T-cell (primary cell): ENCODE measurements at regions not wholly inside any gene's neighbourhood (a gene's known extent, or its start where the extent isn't known, plus 50 kb on each side); places are given as distances from the start of the nearest gene placed in this dataset.

Experiments used
- ATAC-seq, 4 experiments: fragments of 200-7000 bp in 3 of 4; fragments of 150-1000 bp in 1 of 4; cut with Tn5 transposase; replicated peaks in 1 of 4; 1 replicate in 3 of 4; 2 replicates in 1 of 4; pipeline ENCODE4 v1.10.0; 2021; ENCODE audit warnings: moderate library complexity in 3 of 4, mild to moderate bottlenecking in 2 of 4, moderate number of reproducible peaks in 1 of 4
- CTCF ChIA-PET, 2 donors: fragments of 300-600 bp; sonication (Branson Sonifier 250); formaldehyde crosslinking; loops; one replicate each; lab custom pipeline; 2022; ENCODE audit warnings: antibody characterized with exemption in 2 of 2; lab: Charles Lee
- POLR2A ChIA-PET, 2 donors: fragments of 300-600 bp; sonication (Branson Sonifier 250); formaldehyde crosslinking; loops; one replicate each; lab custom pipeline; 2022; ENCODE audit warnings: antibody characterized with exemption in 2 of 2; lab: Charles Lee
- DNase-seq, 35 experiments: peaks; one replicate each; pipeline versions ENCODE4 v3.0.0 to v3.0.0-alpha.2; 2013 to 2023
- H3K27ac ChIP-seq: one replicate; pipeline ENCODE4 v1.5.1; 2013; ENCODE audit warnings: low read length
- H3K27me3 ChIP-seq, 2 experiments: replicated peaks in 1 of 2; 1 replicate in 1 of 2; 2 replicates in 1 of 2; pipeline versions ENCODE4 v1.6.1 to v1.7.0; 2013; ENCODE audit warnings: low read length in 1 of 2, mixed read lengths in 1 of 2; ENCODE audit not compliant: control insufficient read depth in 2 of 2, insufficient read depth in 2 of 2; ENCODE audit errors: extremely low read depth in 1 of 2
- H3K36me3 ChIP-seq, 2 donors: 1 replicate in 1 of 2; 2 replicates in 1 of 2; pipeline versions ENCODE4 v1.6.1 to v1.7.0; 2013; ENCODE audit warnings: low read length in 1 of 2; ENCODE audit not compliant: control insufficient read depth in 2 of 2, insufficient read depth in 1 of 2; ENCODE audit errors: extremely low read depth in 1 of 2
- H3K4me1 ChIP-seq, 2 experiments: 1 replicate in 1 of 2; 2 replicates in 1 of 2; pipeline versions ENCODE4 v1.6.1 to v1.7.0; 2013; ENCODE audit warnings: low read length in 2 of 2, mixed read lengths in 1 of 2; ENCODE audit not compliant: insufficient read depth in 2 of 2, control insufficient read depth in 1 of 2; ENCODE audit errors: extremely low read depth in 1 of 2
- H3K4me3 ChIP-seq, 2 donors: 1 replicate in 1 of 2; 2 replicates in 1 of 2; pipeline versions ENCODE4 v1.5.1 to v1.7.0; 2013; ENCODE audit warnings: mild to moderate bottlenecking in 2 of 2, low read length in 1 of 2, moderate library complexity in 1 of 2; ENCODE audit not compliant: control insufficient read depth in 1 of 2; ENCODE audit errors: extremely low read depth in 1 of 2
- H3K9me3 ChIP-seq: 2 replicates; pipeline ENCODE4 v1.7.0; 2013
- H3K27ac Mint-ChIP-seq, 2 donors: one replicate each; pipeline ENCODE4 v1.8.0; 2020 to 2021; ENCODE audit warnings: mild to moderate bottlenecking in 2 of 2, mixed read lengths in 2 of 2
- H3K27me3 Mint-ChIP-seq, 2 donors: one replicate each; pipeline ENCODE4 v1.8.0; 2021 to 2022; ENCODE audit warnings: mixed read lengths in 2 of 2
- H3K36me3 Mint-ChIP-seq: one replicate; pipeline ENCODE4 v1.8.0; 2021; ENCODE audit warnings: mixed read lengths
- H3K4me1 Mint-ChIP-seq, 3 donors: one replicate each; pipeline ENCODE4 v1.8.0; 2020 to 2022; ENCODE audit warnings: mixed read lengths in 3 of 3, mild to moderate bottlenecking in 1 of 3
- H3K4me3 Mint-ChIP-seq, 3 donors: one replicate each; pipeline ENCODE4 v1.8.0; 2020 to 2022; ENCODE audit warnings: mild to moderate bottlenecking in 3 of 3, mixed read lengths in 3 of 3, moderate library complexity in 3 of 3
- H3K9me3 Mint-ChIP-seq, 3 donors: one replicate each; pipeline ENCODE4 v1.8.0; 2020 to 2022; ENCODE audit warnings: mixed read lengths in 3 of 3
- WGBS: methylation state at CpG from one replicate; pipeline ENCODE4 v1.1.5; 2013; ENCODE audit warnings: missing lambda C conversion rate; ENCODE audit not compliant: insufficient coverage; 5-methylcytosine and 5-hydroxymethylcytosine counted together

- ChIA-PET POLR2A (no interaction called here), CTCF (no interaction called here)
Measured at GRCh38 chr10:118115701-118116100, 69.0 kb upstream of the RAB11FIP2 start.

DNA sequence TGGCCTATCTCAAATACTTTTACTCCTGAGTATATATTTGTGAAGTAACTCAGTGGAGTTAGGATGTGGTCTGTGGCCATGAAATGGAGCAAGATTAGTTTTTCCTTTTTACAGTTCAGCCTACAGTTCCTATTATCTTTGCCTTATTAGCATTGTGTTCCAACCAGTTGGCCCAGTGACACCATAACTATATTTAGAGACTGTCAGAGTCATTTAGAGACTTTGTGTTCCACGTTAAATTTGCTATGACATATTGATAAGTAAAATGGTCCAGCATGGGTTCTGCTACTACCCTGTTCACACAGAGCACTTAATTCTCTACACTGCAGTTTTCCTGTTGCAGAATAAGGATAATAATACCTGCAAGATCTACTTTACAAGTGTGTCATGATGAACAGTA, 68.3 kb upstream of the RAB11FIP2 start:
- no CpG with 5 or more reads among the region's 1 CpG for WGBS
- Histone ChIP-seq H3K27me3 (no peaks in the 10 kb centered on the region), H3K9me3 (no peaks in the 10 kb centered on the region), H3K36me3 (no peaks in the 10 kb centered on the region), H3K27ac (no peak overlapping the region), H3K4me3 (no peak overlapping the region), H3K4me1 (no peaks in the 10 kb centered on the region)
- peaks cover 3 to 14% of the 10 kb centered on the region in 2 donors for H3K27me3 Mint-ChIP-seq
- CTCF ChIA-PET: no interaction called here
- no peaks in the 10 kb centered on the region for H3K9me3 Mint-ChIP-seq
- ATAC-seq: no peak
- POLR2A ChIA-PET: no interaction called here
- peaks cover 0 to 6% (median 5%) of the 10 kb centered on the region in 3 donors for H3K4me1 Mint-ChIP-seq
- no peak overlapping the region for H3K4me3 Mint-ChIP-seq
- no peak for DNase-seq
- H3K27ac Mint-ChIP-seq: no peak overlapping the region
- no peaks in the 10 kb centered on the region for H3K36me3 Mint-ChIP-seq

More at GRCh38 chr10:118115701-118116100, 69.0 kb upstream of the RAB11FIP2 start:
- H3K9me3 ChIP-seq: no peaks in the 10 kb centered on the region
- Mint-ChIP-seq H3K4me3 (no peak overlapping the region), H3K36me3 (no peaks in the 10 kb centered on the region), H3K27ac (no peak overlapping the region), H3K4me1 (peaks cover 0 to 4% (median under 1%) of the 10 kb centered on the region in 3 donors), H3K9me3 (no peaks in the 10 kb centered on the region), H3K27me3 (peaks cover 3 to 14% of the 10 kb centered on the region in 2 donors)
- 86% methylated on average over 3 of the region's 8 CpGs for WGBS
- DNase-seq (no peak), ATAC-seq (no peak)
- no peaks in the 10 kb centered on the region for H3K36me3 ChIP-seq
- H3K4me3 ChIP-seq: no peak overlapping the region
- no peak overlapping the region for H3K27ac ChIP-seq
- no peaks in the 10 kb centered on the region for H3K27me3 ChIP-seq
- no peaks in the 10 kb centered on the region for H3K4me1 ChIP-seq

DNA sequence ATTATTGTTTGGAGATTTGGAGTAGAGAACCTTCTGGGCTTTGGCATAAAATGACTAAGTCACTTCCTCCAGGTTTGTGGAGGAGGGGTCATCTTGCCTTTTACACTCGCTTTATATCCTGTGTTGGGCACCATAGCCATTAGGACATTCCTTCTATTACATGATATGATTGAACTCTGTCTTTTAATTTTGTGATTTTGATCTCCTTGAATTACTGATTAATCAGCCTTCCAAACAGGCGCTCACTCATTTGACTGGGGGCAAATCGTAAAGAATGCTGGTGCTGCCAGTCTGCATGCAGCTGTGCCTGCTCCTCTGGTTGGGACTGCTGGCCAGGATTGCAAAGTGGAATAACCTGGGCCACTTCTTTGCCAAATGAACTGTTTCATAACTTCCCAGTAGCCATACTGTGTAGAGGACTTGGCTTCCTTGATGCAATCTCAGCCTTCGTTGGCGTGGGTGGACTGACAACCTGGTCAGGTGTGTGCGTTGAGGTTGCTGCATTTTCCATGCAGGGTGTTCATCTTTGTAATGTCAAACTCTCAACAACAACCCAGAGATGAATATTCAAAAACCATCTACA, 65.9 kb upstream of the RAB11FIP2 start:
- Mint-ChIP-seq H3K27me3 (peaks cover 6 to 11% of the 10 kb centered on the region in 2 donors), H3K36me3 (no peaks in the 10 kb centered on the region), H3K4me3 (no peak overlapping the region), H3K27ac (no peak overlapping the region), H3K9me3 (no peaks in the 10 kb centered on the region), H3K4me1 (peaks cover 0 to 6% (median 5%) of the 10 kb centered on the region in 3 donors)
- H3K27ac ChIP-seq: no peak overlapping the region
- 97% methylated on average over 5 of the region's 6 CpGs for WGBS
- ChIA-PET POLR2A (no interaction called here), CTCF (no interaction called here)
- H3K4me1 ChIP-seq: no peaks in the 10 kb centered on the region
- H3K36me3 ChIP-seq: no peaks in the 10 kb centered on the region
- no peak overlapping the region for H3K4me3 ChIP-seq
- no peak for DNase-seq
- peaks cover 0 to 2% of the 10 kb centered on the region in 2 experiments for H3K27me3 ChIP-seq
- no peak for ATAC-seq
- H3K9me3 ChIP-seq: no peaks in the 10 kb centered on the region

- no peaks in the 10 kb centered on the region for H3K4me1 ChIP-seq
- no peak for ATAC-seq
- no CpG with 5 or more reads among the region's 1 CpG for WGBS
Measured at GRCh38 chr10:118110750-118111149, 64.0 kb upstream of the RAB11FIP2 start.

GRCh38 chr10:118108194-118109026, 61.7 kb upstream of the RAB11FIP2 start:
- H3K4me1 Mint-ChIP-seq: peaks cover 0 to 6% (median 5%) of the 10 kb centered on the region in 3 donors
- ATAC-seq (no peak), DNase-seq (no peak)
- H3K27ac ChIP-seq: no peak overlapping the region
- H3K4me1 ChIP-seq: no peaks in the 10 kb centered on the region
- H3K27me3 ChIP-seq: peaks cover 0 to 6% of the 10 kb centered on the region in 2 experiments
- peaks cover 10 to 21% of the 10 kb centered on the region in 2 donors for H3K27me3 Mint-ChIP-seq
- H3K36me3 Mint-ChIP-seq: no peaks in the 10 kb centered on the region
- CTCF ChIA-PET: no interaction called here
- H3K27ac Mint-ChIP-seq: no peak overlapping the region
- no peaks in the 10 kb centered on the region for H3K9me3 Mint-ChIP-seq
- H3K4me3 ChIP-seq: no peak overlapping the region
- POLR2A ChIA-PET: no interaction called here
- H3K9me3 ChIP-seq: no peaks in the 10 kb centered on the region
- no peak overlapping the region for H3K4me3 Mint-ChIP-seq
- 90% methylated on average over 8 of the region's 20 CpGs for WGBS
- no peaks in the 10 kb centered on the region for H3K36me3 ChIP-seq

More at GRCh38 chr10:118110750-118111149, 64.0 kb upstream of the RAB11FIP2 start:
- Mint-ChIP-seq H3K4me3 (no peak overlapping the region), H3K27me3 (peaks cover 6 to 13% of the 10 kb centered on the region in 2 donors), H3K36me3 (no peaks in the 10 kb centered on the region), H3K9me3 (no peaks in the 10 kb centered on the region), H3K27ac (no peak overlapping the region), H3K4me1 (peaks cover 0 to 6% (median 5%) of the 10 kb centered on the region in 3 donors)
- Histone ChIP-seq H3K4me3 (no peak overlapping the region), H3K9me3 (no peaks in the 10 kb centered on the region), H3K27ac (no peak overlapping the region), H3K27me3 (peaks cover 0 to 2% of the 10 kb centered on the region in 2 experiments), H3K36me3 (no peaks in the 10 kb centered on the region)
- ChIA-PET CTCF (no interaction called here), POLR2A (no interaction called here)
- DNase-seq: no peak

- Mint-ChIP-seq H3K27ac (no peak overlapping the region), H3K4me3 (no peak overlapping the region), H3K4me1 (peaks cover 0 to 6% (median 5%) of the 10 kb centered on the region in 3 donors), H3K36me3 (no peaks in the 10 kb centered on the region), H3K9me3 (no peaks in the 10 kb centered on the region), H3K27me3 (peaks cover 10 to 24% of the 10 kb centered on the region in 2 donors)
- Histone ChIP-seq H3K27ac (no peak overlapping the region), H3K4me1 (no peaks in the 10 kb centered on the region), H3K4me3 (no peak overlapping the region), H3K27me3 (peaks cover 0 to 11% of the 10 kb centered on the region in 2 experiments), H3K9me3 (no peaks in the 10 kb centered on the region), H3K36me3 (no peaks in the 10 kb centered on the region)
- CTCF ChIA-PET: no interaction called here
- ATAC-seq: no peak
- POLR2A ChIA-PET: no interaction called here
- no CpG with 5 or more reads among the region's 2 CpGs for WGBS
- DNase-seq: no peak
Measured at GRCh38 chr10:118107541-118107940, 60.8 kb upstream of the RAB11FIP2 start.
